Activated CD4-positive, alpha-beta T cell treated with anti-CD3 and anti-CD28 coated beads, Interleukin-2, amount 50 U/mL, for 4 hours (primary cell): ENCODE measurements at regions not wholly inside any gene's neighbourhood (a gene's known extent, or its start where the extent isn't known, plus 50 kb on each side); places are given as distances from the start of the nearest gene placed in this dataset.

ENCODE experiments used
- DNase-seq, 2 experiments: peaks; one replicate each; pipeline ENCODE4 v3.0.0-alpha.2; 2020

DNA sequence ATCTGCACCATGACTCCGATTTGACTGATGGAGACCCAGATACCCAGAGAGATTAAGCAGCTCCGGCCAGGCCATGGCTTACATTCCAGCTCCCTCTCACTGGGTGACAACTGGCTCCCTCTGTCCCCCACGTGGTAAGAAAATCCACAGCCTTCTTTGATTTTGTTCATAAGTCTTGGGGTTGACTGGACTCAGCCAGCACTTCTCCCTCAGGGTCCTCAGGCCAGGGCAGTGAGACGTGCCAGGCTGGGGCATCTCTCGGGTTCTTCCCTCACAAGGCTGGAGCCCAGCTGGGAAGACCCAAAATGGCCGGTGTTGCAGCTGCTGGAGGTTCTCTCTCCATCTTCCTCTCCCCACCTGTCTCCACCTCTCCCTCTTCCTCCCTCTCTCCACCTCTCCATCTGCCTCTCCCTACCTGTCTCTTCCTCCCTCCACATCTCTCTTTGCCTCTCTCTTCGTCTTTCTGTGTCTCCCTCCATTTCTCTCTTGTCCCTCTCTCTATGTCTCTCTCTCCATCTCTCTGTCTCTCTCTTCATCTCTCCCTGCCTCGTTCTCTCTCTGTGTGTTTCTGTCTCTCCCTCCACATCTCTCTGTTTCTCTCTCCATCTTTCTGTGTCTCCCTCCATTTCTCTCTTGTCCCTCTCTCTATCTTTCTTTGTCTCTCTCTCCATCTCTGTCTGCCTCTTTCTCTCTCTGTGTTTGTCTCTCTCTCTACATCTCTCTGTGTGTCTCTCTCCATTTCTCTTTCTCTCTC is 105.3 kb downstream of the FOXL1 start:
- DNase-seq, result no peak

- DNase-seq, result no peak
Observed at GRCh38 chr16:86685076-86685475, 106.7 kb downstream of the FOXL1 start.

DNA sequence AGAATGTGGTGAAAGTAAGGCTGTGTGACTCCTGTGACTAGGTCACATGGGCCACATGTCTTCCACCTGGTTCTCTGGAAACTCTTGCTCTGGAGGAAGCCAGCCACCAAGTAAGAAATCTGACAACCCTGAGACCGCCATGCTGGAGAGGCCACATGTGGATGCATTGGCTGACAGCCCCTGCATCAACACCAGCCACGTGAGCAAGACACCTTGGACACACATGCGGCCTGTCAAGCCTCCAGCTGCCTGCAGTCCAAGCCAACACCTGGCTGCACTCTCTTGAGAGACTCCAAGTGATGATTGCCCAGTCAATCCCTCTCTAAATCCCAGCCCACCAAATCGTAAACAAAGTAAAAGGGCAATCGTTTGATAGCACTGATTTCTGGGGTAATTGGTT is 112.6 kb downstream of the FOXL1 start:
- DNase-seq, result no peak

DNA sequence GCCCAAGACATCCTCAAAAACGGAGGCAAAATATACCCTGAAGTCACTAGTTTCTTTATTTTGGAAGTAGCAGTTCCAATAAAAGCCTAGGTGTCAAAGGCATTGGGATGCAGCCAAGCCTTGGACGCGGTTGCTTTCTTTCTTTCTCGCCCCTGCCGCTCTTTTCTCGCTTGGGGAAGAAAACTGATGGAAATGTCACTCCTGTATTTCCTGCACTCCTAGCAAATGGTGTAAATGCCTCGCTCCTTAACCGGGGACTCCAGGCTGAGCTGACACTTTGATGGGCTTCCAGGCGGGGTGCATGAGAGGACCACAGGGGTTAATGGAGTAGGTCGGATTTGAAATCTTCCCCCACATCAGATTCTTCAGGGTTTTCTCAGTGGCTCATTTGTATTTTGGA is 114.1 kb downstream of the FOXL1 start:
- no peak for DNase-seq

DNA sequence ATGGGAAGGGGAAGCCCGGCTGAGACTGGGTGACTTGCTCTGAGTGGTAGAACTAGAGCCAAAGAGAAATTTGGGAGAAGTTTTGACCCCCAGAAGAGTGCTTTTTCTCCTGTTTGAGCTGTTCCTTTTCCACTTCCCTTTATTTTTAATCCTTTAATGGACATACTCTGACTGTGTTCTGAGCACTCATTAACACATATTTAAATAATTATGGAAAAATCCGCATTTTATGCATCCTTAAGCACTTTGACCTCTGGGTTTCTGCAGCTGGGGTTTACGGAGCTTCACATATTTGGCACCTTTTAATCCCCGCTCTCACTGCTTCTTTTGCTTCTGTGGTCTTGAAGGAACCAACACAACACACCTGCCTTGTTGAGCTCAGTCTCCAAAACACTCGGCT is 114.7 kb downstream of the FOXL1 start:
- no peak for DNase-seq

- no peak for DNase-seq
Observed at GRCh38 chr16:86697715-86698114, 119.4 kb downstream of the FOXL1 start.

GRCh38 chr16:86700046-86700945 is 121.9 kb downstream of the FOXL1 start:
- DNase-seq, result no peak

GRCh38 chr16:86701286-86701975 is 123.1 kb downstream of the FOXL1 start:
- no peak for DNase-seq

GRCh38 chr16:86702824-86703588 is 124.7 kb downstream of the FOXL1 start:
- no peak for DNase-seq

GRCh38 chr16:86704516-86704915 is 126.2 kb downstream of the FOXL1 start:
- no peak for DNase-seq

GRCh38 chr16:86706726-86707125 is 128.4 kb downstream of the FOXL1 start:
- DNase-seq, result no peak

GRCh38 chr16:86707171-86707570 is 128.8 kb downstream of the FOXL1 start:
- no peak for DNase-seq

DNA sequence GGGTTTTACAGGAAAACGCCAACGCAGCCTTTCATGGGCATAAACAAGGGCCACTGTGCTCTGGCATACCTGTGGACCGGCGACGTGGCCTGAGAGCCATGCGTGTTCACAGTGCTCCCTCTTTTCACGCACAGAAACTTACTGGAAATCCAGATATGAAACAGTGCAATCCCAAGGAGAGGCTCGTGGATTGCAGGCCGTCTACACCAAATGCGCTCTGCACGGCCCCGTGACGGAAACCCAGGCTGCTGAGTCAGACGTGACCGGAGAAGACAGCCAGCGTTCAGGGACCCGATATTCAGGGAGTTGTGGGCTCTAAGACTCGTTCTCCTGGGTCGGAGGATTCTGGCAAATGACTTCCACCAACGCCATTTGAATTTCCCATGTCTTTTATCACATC is 129.2 kb downstream of the FOXL1 start:
- no peak for DNase-seq

DNA sequence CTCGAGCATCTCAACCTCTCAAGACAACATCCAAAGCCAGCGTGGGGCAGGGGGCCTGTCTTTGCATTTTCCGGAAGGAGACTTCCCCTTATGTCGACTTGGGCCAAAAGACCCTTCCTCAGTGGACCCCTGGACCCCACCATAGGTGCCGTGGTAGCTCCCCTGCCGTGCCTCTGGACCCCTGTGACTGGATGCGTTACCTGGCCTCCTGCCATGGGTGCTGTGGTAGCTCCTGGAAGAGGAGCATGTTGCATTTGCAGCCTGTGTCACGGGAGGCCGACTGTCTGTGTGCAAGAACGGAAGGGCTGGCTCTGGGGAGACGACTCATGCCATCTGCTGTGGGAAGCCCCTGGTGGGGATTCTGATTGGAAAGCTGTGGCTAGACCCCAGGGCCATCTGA is 130.1 kb downstream of the FOXL1 start:
- no peak for DNase-seq

- DNase-seq, result no peak
Observed at GRCh38 chr16:86709103-86709502, 130.8 kb downstream of the FOXL1 start.

- no peak for DNase-seq
Observed at GRCh38 chr16:86709902-86710601, 131.7 kb downstream of the FOXL1 start.

DNA sequence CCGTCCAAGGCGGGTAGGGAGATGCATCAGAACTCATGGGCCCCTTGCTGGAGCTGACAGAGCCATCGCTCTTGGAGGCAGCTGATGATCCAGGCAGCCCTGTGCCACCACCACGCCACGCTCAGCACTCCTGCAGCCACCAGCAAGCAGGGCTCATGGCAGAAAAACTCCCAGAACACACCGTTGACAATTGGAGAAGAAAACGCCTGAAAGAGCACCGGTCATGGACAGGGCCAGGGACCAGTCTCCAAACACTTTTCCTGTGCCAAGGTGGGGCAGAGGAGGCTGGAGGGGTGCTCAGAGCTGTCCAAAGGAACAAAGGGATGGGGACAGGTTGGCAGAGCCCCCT is 132.2 kb downstream of the FOXL1 start:
- no peak for DNase-seq

DNA sequence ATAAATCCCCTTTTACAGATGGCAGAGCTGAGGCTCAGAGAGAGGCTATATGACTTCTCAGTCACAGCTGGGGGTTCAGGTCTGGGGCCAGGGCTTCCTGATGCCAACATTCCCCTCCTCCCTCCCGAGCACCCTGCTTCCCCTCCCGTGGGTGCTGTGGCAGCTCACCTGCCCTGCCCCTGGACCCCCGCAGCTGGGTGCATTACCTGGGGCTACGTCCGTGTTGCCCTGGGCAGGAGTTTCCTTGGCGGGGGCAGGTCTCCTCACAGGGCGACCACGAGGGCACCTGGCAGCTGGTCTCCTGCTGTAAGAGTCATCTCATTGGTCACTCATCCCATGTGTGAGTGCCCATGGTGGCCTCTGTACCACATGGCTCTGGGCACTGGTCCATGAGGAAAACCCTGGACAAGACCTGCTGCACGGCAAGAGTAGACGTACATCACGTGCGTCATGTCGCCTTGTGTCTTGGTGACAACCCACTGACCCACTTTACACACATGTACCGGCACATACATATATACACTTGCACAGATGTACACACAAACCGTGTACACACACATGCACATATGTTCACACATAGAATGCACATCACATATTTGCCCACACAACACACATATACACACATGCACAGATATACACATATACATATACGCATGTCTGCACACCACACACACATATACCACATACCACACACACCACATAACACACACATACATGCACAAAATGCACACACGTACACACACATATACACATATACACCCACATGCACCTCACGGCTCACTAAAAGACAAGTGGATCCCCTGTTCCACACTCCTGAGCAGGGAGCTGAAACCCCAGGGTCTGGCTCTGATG is 134.0 kb downstream of the FOXL1 start:
- DNase-seq, result no peak

- DNase-seq, result no peak
Observed at GRCh38 chr16:86713021-86713631, 134.8 kb downstream of the FOXL1 start.

DNA sequence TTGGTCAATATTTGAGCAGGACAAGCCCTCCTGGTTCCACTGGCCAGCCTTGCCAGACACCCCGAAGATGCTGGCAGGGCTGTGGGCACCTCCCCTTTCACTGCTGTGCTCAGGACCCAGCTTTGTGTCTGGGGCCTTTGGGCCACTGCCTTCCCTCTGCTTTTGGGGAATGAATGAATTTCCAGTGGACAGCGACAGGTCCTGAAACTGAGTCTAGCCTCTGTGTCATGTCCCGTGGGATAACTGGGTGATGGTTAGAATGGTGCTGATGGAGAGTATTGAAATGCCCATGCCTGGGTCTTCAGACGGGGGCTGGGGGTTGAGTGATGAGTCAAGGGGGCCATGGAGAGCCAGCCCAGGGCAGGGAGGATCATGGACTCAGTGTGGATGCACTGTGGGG is 135.8 kb downstream of the FOXL1 start:
- no peak for DNase-seq

GRCh38 chr16:86716649-86717048 is 138.3 kb downstream of the FOXL1 start:
- no peak for DNase-seq
